B cell (primary cell): ENCODE measurements at regions not wholly inside any gene's neighbourhood (a gene's known extent, or its start where the extent isn't known, plus 50 kb on each side); places are given as distances from the start of the nearest gene placed in this dataset.

ENCODE experiments used
- ATAC-seq: fragments of 200-7000 bp; cut with Tn5 transposase; one replicate; pipeline ENCODE4 v1.10.0; 2021; ENCODE audit warnings: low read depth, mild to moderate bottlenecking, moderate number of reproducible peaks, moderate library complexity
- CTCF ChIA-PET: fragments of 350-600 bp; sonication (Branson Sonifier 250); formaldehyde crosslinking; loops from one replicate; lab custom pipeline; 2021; ENCODE audit warnings: antibody characterized with exemption, inconsistent platforms; lab: Charles Lee
- POLR2A ChIA-PET: fragments of 350-600 bp; sonication (Branson Sonifier 250); formaldehyde crosslinking; loops from one replicate; lab custom pipeline; 2021; ENCODE audit warnings: antibody characterized with exemption; lab: Charles Lee
- DNase-seq: peaks from one replicate; pipeline ENCODE4 v3.0.0; 2013
- H2AFZ ChIP-seq: 2 replicates; pipeline ENCODE4 v1.6.1; 2012; ENCODE audit warnings: mild to moderate bottlenecking, low read depth, low read length; ENCODE audit not compliant: insufficient read depth, poor library complexity, severe bottlenecking
- H3K27ac ChIP-seq, 2 donors: 1 replicate in 1 of 2; 2 replicates in 1 of 2; pipeline ENCODE4 v1.5.1; 2012 to 2013; ENCODE audit warnings: low read length in 2 of 2, mild to moderate bottlenecking in 2 of 2, moderate library complexity in 1 of 2
- H3K27me3 ChIP-seq, 4 experiments: fragments of 200-600 bp in 1 of 4; sonication (generic) in 1 of 4; replicated peaks in 1 of 4; 1 replicate in 2 of 4; 2 replicates in 2 of 4; pipeline versions ENCODE4 v1.6.1 to v1.7.0; 2013 to 2016; ENCODE audit warnings: low read length in 3 of 4, mild to moderate bottlenecking in 2 of 4, mixed read lengths in 1 of 4, moderate library complexity in 1 of 4; ENCODE audit not compliant: insufficient read depth in 4 of 4, control insufficient read depth in 3 of 4; ENCODE audit errors: control extremely low read depth in 1 of 4
- H3K36me3 ChIP-seq, 2 experiments: replicated peaks in 1 of 2; 1 replicate in 1 of 2; 2 replicates in 1 of 2; pipeline versions ENCODE4 v1.6.1 to v1.7.1; 2013; ENCODE audit warnings: low read length in 1 of 2; ENCODE audit not compliant: insufficient read depth in 2 of 2, control insufficient read depth in 1 of 2; ENCODE audit errors: control extremely low read depth in 1 of 2, extremely low read depth in 1 of 2
- H3K4me1 ChIP-seq, 2 donors: fragments of 200-600 bp in 1 of 2; sonication (generic) in 1 of 2; 1 replicate in 1 of 2; 2 replicates in 1 of 2; pipeline versions ENCODE4 v1.5.1 to v1.6.1; 2013 to 2017; ENCODE audit warnings: low read length in 2 of 2; ENCODE audit not compliant: control insufficient read depth in 2 of 2, insufficient read depth in 2 of 2
- H3K4me2 ChIP-seq: replicated peaks from 2 replicates; pipeline ENCODE3; 2012; ENCODE audit warnings: mild to moderate bottlenecking, low read depth, low read length; ENCODE audit not compliant: poor library complexity, severe bottlenecking
- H3K4me3 ChIP-seq, 5 experiments: fragments of 200-600 bp in 1 of 5; sonication (generic) in 1 of 5; 1 replicate in 3 of 5; 2 replicates in 2 of 5; pipeline versions ENCODE4 v1.5.1 to v1.7.0; 2011 to 2016; ENCODE audit warnings: low read length in 4 of 5, mild to moderate bottlenecking in 4 of 5, low read depth in 2 of 5, control low read depth in 1 of 5, moderate library complexity in 1 of 5; ENCODE audit not compliant: insufficient read depth in 1 of 5; ENCODE audit errors: control extremely low read depth in 1 of 5, extremely low read depth in 1 of 5
- H3K79me2 ChIP-seq: fragments of 200-600 bp; sonication (generic); one replicate; pipeline ENCODE4 v1.6.0; 2016; ENCODE audit warnings: low read length; ENCODE audit not compliant: control insufficient read depth, insufficient read depth
- H3K9ac ChIP-seq: fragments of 200-600 bp; sonication (generic); 2 replicates; pipeline ENCODE4 v1.6.1; 2017; ENCODE audit warnings: mild to moderate bottlenecking, low read length, moderate library complexity
- H3K9me3 ChIP-seq, 3 donors: one replicate each; pipeline versions ENCODE4 v1.6.1 to v1.7.1; 2013; ENCODE audit warnings: low read length in 2 of 3; ENCODE audit not compliant: control insufficient read depth in 2 of 3, insufficient read depth in 1 of 3; ENCODE audit errors: control extremely low read depth in 1 of 3
- H4K20me1 ChIP-seq: 2 replicates; pipeline ENCODE4 v1.6.0; 2012; ENCODE audit warnings: mild to moderate bottlenecking, low read length; ENCODE audit not compliant: insufficient read depth, control insufficient read depth, poor library complexity, severe bottlenecking
- H3K27ac Mint-ChIP-seq: one replicate; pipeline ENCODE4 v1.8.0; 2021; ENCODE audit warnings: mixed read lengths
- H3K27me3 Mint-ChIP-seq: one replicate; pipeline ENCODE4 v1.8.0; 2021; ENCODE audit warnings: mixed read lengths
- H3K4me1 Mint-ChIP-seq: one replicate; pipeline ENCODE4 v1.8.0; 2021; ENCODE audit warnings: mixed read lengths
- H3K4me3 Mint-ChIP-seq: one replicate; pipeline ENCODE4 v1.8.0; 2021; ENCODE audit warnings: mixed read lengths
- H3K9me3 Mint-ChIP-seq: one replicate; pipeline ENCODE4 v1.8.0; 2022; ENCODE audit warnings: mixed read lengths; ENCODE audit not compliant: insufficient read depth
- EZH2 ChIP-seq: IDR thresholded peaks from 2 replicates; pipeline ENCODE4 v1.6.1; 2012; ENCODE audit warnings: borderline replicate concordance, low read depth, mild to moderate bottlenecking, moderate library complexity, low read length; ENCODE audit not compliant: insufficient read depth, poor library complexity, severe bottlenecking
- WGBS: methylation state at CpG from one replicate; pipeline ENCODE4 v1.1.5; 2013; ENCODE audit warnings: missing lambda C conversion rate; ENCODE audit not compliant: insufficient coverage; 5-methylcytosine and 5-hydroxymethylcytosine counted together
- intact Hi-C: fragments of 100-400 bp; cut with micrococcal nuclease; formaldehyde crosslinking; loops from one replicate; pipeline ENCODE4 v1.10.0; 2022
- TF ChIP-seq, protein P1 (sequence below): fragments of 200-600 bp; IDR thresholded peaks from one replicate; pipeline ENCODE4 v1.8.0; 2022; ENCODE audit warnings: antibody characterized with exemption, mild to moderate bottlenecking

DNA sequence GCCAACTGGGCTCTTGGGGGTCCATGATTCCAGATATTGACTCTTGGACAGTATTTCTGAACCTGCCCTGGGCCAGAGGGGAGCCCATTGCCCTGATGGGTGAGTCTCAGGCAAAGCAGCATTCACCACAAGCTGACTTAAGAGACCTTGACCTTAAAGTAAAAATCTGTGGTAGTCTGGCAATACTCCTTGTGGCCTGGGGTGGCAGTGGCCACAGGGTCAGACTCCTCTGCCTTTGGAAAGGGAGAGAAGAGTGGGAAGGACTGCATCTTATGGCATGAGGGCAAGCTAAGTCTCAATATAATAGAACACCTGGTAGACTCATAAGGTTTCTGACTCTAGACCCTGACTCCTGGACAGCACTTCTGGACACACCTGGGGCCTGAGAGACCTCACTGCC is 340.3 kb upstream of the MAD2L1 start:
- H3K27me3 ChIP-seq = no peaks in the 10 kb centered on the region
- H3K4me1 Mint-ChIP-seq = no peaks in the 10 kb centered on the region
- H4K20me1 ChIP-seq = no peaks in the 10 kb centered on the region
- no peak overlapping the region for H3K4me2 ChIP-seq
- H3K79me2 ChIP-seq = no peaks in the 10 kb centered on the region
- ChIA-PET POLR2A (no interaction called here), CTCF (no interaction called here)
- ATAC-seq (no peak), DNase-seq (no peak)
- H3K9me3 ChIP-seq = peaks cover 0 to 8% (median 0%) of the 10 kb centered on the region in 3 donors
- peaks cover 4% of the 10 kb centered on the region for H3K9me3 Mint-ChIP-seq
- no peak overlapping the region for H3K4me3 ChIP-seq
- H3K9ac ChIP-seq = no peak overlapping the region
- no peak overlapping the region for H3K27ac Mint-ChIP-seq
- H3K4me1 ChIP-seq = no peaks in the 10 kb centered on the region
- no peak for TF ChIP-seq EZH2
- TF ChIP-seq, protein P1, sequence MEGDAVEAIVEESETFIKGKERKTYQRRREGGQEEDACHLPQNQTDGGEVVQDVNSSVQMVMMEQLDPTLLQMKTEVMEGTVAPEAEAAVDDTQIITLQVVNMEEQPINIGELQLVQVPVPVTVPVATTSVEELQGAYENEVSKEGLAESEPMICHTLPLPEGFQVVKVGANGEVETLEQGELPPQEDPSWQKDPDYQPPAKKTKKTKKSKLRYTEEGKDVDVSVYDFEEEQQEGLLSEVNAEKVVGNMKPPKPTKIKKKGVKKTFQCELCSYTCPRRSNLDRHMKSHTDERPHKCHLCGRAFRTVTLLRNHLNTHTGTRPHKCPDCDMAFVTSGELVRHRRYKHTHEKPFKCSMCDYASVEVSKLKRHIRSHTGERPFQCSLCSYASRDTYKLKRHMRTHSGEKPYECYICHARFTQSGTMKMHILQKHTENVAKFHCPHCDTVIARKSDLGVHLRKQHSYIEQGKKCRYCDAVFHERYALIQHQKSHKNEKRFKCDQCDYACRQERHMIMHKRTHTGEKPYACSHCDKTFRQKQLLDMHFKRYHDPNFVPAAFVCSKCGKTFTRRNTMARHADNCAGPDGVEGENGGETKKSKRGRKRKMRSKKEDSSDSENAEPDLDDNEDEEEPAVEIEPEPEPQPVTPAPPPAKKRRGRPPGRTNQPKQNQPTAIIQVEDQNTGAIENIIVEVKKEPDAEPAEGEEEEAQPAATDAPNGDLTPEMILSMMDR = no peak
- H3K27ac ChIP-seq = no peak overlapping the region
- no peaks in the 10 kb centered on the region for H3K36me3 ChIP-seq
- intact Hi-C loops = no loop called here
- H3K4me3 Mint-ChIP-seq = no peak overlapping the region
- H2AFZ ChIP-seq = no peak overlapping the region
- H3K27me3 Mint-ChIP-seq = no peaks in the 10 kb centered on the region

DNA sequence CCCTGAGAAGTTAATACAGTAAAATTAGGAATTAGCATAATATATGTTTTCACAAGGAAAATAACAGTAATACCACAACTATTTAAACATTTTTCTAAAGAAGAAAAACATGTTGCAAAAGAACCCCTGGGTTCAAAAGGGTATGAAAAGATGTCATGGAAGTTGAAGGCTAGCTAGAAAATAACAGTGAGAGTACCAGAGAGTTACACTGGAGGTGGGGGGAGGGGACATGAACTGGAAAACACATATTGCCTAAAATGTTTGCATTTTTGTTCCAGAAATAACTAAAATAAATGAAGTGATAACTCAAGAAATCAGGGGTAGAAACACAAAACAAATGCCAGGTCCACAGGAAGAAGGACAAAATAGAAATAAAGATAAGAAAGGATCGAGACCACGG is 336.6 kb upstream of the MAD2L1 start:
- WGBS = no CpG with 5 or more reads among the region's 2 CpGs
- peaks cover 0 to 8% (median 0%) of the 10 kb centered on the region in 3 donors for H3K9me3 ChIP-seq
- ATAC-seq (no peak), DNase-seq (no peak)
- ChIA-PET POLR2A (no interaction called here), CTCF (no interaction called here)
- H3K4me1 ChIP-seq = no peaks in the 10 kb centered on the region
- no peak overlapping the region for H3K9ac ChIP-seq
- H3K4me3 ChIP-seq = no peak overlapping the region
- intact Hi-C loops = no loop called here
- Mint-ChIP-seq H3K9me3 (no peaks in the 10 kb centered on the region), H3K27ac (no peak overlapping the region), H3K27me3 (no peaks in the 10 kb centered on the region), H3K4me3 (no peak overlapping the region), H3K4me1 (no peaks in the 10 kb centered on the region)
- no peaks in the 10 kb centered on the region for H3K27me3 ChIP-seq
- H3K27ac ChIP-seq = no peak overlapping the region
- no peaks in the 10 kb centered on the region for H3K79me2 ChIP-seq
- no peaks in the 10 kb centered on the region for H3K36me3 ChIP-seq
- no peaks in the 10 kb centered on the region for H4K20me1 ChIP-seq
- H2AFZ ChIP-seq = no peak overlapping the region
- H3K4me2 ChIP-seq = no peak overlapping the region
- TF ChIP-seq, protein P1 = no peak
- no peak for TF ChIP-seq EZH2
